HUES64 (cell line): ENCODE measurements at regions not wholly inside any gene's neighbourhood (a gene's known extent, or its start where the extent isn't known, plus 50 kb on each side); places are given as distances from the start of the nearest gene placed in this dataset.
"Not testable (repeated sequence)": the region's sequence is repeated elsewhere in the genome, so short reads cannot be mapped to it uniquely, and the experiment has no call there.

Source experiments
- H3K27ac ChIP-seq: 2 replicates; pipeline ENCODE4 v1.7.0; 2013; ENCODE audit warnings: low read depth, low read length, inconsistent platforms
- H3K27me3 ChIP-seq: 2 replicates; pipeline ENCODE4 v1.6.1; 2013; ENCODE audit warnings: mild to moderate bottlenecking, low read length; ENCODE audit not compliant: insufficient read depth
- H3K36me3 ChIP-seq: 2 replicates; pipeline ENCODE4 v1.6.1; 2013; ENCODE audit warnings: mild to moderate bottlenecking, low read length; ENCODE audit not compliant: insufficient read depth
- H3K4me1 ChIP-seq: 2 replicates; pipeline ENCODE4 v1.6.1; 2013; ENCODE audit warnings: mild to moderate bottlenecking, low read length, moderate library complexity; ENCODE audit not compliant: insufficient read depth
- H3K4me3 ChIP-seq: 2 replicates; pipeline ENCODE4 v1.5.1; 2013; ENCODE audit warnings: mild to moderate bottlenecking, low read length, moderate library complexity
- H3K9ac ChIP-seq: 2 replicates; pipeline ENCODE4 v1.6.1; 2013; ENCODE audit warnings: mild to moderate bottlenecking, low read depth, low read length
- H3K9me3 ChIP-seq: 2 replicates; pipeline ENCODE4 v1.6.1; 2013; ENCODE audit warnings: low read depth, low read length; ENCODE audit not compliant: insufficient read depth
- WGBS: fragments of 150-250, 120-280 bp; methylation state at CpG from one replicate; pipeline ENCODE4 v1.1.7; 2013; ENCODE audit warnings: missing lambda C conversion rate; 5-methylcytosine and 5-hydroxymethylcytosine counted together

GRCh38 chr14:43677581-43677980 is 829.5 kb downstream of the FSCB start:
- H3K27ac ChIP-seq = no peak overlapping the region
- no peaks in the 10 kb centered on the region for H3K4me1 ChIP-seq
- WGBS = 100% methylated on average over 1 of the region's 1 CpG
- no peak overlapping the region for H3K9ac ChIP-seq
- H3K27me3 ChIP-seq = no peaks in the 10 kb centered on the region
- H3K36me3 ChIP-seq = no peaks in the 10 kb centered on the region
- H3K4me3 ChIP-seq = no peak overlapping the region
- no peaks in the 10 kb centered on the region for H3K9me3 ChIP-seq

DNA sequence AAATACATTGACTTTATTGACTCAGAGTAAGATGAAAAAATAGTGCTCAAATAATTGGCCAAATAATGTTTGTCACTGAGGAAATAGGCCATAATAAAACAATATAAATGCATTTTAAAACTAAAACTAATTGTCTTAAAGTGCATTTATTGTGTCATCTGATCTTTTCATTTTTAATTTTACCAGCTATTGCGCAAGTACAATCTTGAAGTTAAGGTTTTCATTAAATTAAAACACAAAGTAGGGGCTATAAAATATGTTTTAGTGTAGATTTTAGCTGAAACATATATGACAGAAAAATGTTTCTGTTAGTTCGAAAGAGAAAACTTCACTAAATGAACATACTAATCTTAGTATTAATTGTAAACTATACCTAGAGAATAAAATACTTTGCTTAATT is 832.8 kb downstream of the FSCB start:
- Histone ChIP-seq H3K27me3 (no peaks in the 10 kb centered on the region), H3K9me3 (no peaks in the 10 kb centered on the region), H3K9ac (no peak overlapping the region), H3K4me1 (no peaks in the 10 kb centered on the region), H3K36me3 (no peaks in the 10 kb centered on the region), H3K4me3 (no peak overlapping the region), H3K27ac (no peak overlapping the region)
- no CpG with 5 or more reads among the region's 2 CpGs for WGBS

DNA sequence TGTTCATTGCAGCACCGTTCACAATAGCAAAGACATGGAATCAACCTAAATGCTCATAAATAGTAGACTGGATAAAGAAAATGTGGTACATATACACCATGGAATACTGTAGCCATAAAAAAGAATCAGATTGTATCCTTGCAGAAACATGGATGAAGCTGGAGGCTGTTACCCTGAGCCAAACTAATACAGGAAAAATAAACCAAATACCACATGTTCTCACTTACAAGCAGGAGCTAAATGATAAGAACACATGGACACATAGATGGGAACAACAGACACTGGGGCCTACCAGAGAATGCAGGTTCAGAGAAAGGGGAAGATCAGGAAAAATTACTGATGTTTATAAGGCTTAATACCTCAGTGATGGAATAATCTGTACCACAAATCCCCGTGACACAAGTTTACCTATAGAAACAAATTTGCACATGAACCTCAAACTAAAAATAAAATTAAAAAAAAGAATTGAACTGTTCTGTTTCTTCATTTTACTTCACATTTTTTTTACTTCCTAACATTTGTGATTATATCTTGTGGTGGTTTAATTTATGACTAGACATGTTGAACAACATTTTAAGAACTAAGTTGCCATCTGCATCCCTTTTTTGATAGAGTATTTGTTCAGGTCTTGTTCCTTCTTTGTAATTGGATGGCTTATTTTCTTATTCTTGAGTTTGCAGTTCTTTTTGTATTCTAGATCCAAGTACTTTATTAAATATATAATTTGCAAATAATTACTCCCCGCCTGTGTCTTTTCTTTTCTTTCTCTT is 835.2 kb downstream of the FSCB start:
- no peak overlapping the region for H3K4me3 ChIP-seq
- WGBS = 100% methylated on average over 1 of the region's 3 CpGs
- H3K9ac ChIP-seq = no peak overlapping the region
- H3K9me3 ChIP-seq = no peaks in the 10 kb centered on the region
- no peaks in the 10 kb centered on the region for H3K4me1 ChIP-seq
- H3K36me3 ChIP-seq = no peaks in the 10 kb centered on the region
- H3K27ac ChIP-seq = no peak overlapping the region
- no peaks in the 10 kb centered on the region for H3K27me3 ChIP-seq

DNA sequence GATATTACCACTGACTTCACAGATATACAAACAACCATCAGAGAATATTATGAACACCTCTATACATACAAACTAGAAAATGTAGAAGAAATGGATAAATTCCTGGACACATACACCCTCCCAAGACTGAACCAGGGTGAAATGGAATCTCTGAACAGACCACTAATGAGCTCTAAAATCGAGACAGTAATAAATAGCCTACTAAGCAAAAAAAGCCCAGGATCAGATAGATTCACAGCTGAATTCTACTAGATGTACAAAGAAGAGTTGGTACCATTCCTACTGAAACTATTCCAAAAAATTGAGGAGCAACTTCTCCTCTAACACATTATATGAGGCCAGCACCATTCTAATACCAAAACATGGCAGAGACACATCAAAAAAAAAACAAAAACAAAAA is 837.7 kb downstream of the FSCB start:
- no peak overlapping the region for H3K4me3 ChIP-seq
- H3K4me1 ChIP-seq = no peaks in the 10 kb centered on the region
- no peak overlapping the region for H3K9ac ChIP-seq
- H3K36me3 ChIP-seq = no peaks in the 10 kb centered on the region
- H3K27ac ChIP-seq = no peak overlapping the region
- no peaks in the 10 kb centered on the region for H3K27me3 ChIP-seq
- WGBS = 100% methylated on average over 1 of the region's 1 CpG
- no peaks in the 10 kb centered on the region for H3K9me3 ChIP-seq

- H3K9ac ChIP-seq = no peak overlapping the region
- no peaks in the 10 kb centered on the region for H3K4me1 ChIP-seq
- H3K9me3 ChIP-seq = no peaks in the 10 kb centered on the region
- H3K36me3 ChIP-seq = no peaks in the 10 kb centered on the region
- H3K4me3 ChIP-seq = no peak overlapping the region
- no peaks in the 10 kb centered on the region for H3K27me3 ChIP-seq
- WGBS = 85% methylated on average over 9 of the region's 9 CpGs
- H3K27ac ChIP-seq = no peak overlapping the region
Measured at GRCh38 chr14:43665570-43666267, 841.4 kb downstream of the FSCB start.

DNA sequence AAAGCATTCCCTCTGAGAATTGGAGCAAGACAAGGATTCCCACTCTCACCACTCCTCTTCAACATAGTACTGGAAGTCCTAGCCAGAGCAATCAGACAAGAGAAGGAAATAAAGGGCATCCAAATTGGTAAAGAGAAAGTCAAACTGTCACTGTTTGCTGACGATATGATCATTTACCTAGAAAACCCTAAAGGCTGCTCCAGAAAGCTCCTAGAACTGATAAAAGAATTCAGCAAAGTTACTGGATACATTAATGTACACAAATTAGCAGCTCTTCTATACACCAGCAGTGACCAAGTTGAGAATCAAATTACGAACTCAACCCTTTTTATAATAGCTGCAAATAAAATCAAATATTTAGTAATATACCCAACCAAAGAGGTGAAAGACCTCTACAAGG is 851.9 kb downstream of the FSCB start:
- not testable (repeated sequence) for H3K36me3 ChIP-seq, H3K4me3 ChIP-seq

GRCh38 chr14:43651896-43652295 is 855.2 kb downstream of the FSCB start:
- no peak overlapping the region for H3K27ac ChIP-seq
- H3K4me3 ChIP-seq = no peak overlapping the region
- H3K4me1 ChIP-seq = no peaks in the 10 kb centered on the region
- no peaks in the 10 kb centered on the region for H3K27me3 ChIP-seq
- WGBS = 100% methylated on average over 1 of the region's 1 CpG
- H3K9ac ChIP-seq = no peak overlapping the region
- H3K9me3 ChIP-seq = 0 out of 2 replicates have a peak, but pooled peaks cover 7% of the 10 kb centered on the region
- no peaks in the 10 kb centered on the region for H3K36me3 ChIP-seq

More for the DNA sequence above, 851.9 kb downstream of the FSCB start:
- WGBS = 93% methylated on average over 2 of the region's 2 CpGs
- not testable (repeated sequence) for H3K27ac ChIP-seq, H3K9me3 ChIP-seq, H3K27me3 ChIP-seq, H3K4me1 ChIP-seq, H3K9ac ChIP-seq

DNA sequence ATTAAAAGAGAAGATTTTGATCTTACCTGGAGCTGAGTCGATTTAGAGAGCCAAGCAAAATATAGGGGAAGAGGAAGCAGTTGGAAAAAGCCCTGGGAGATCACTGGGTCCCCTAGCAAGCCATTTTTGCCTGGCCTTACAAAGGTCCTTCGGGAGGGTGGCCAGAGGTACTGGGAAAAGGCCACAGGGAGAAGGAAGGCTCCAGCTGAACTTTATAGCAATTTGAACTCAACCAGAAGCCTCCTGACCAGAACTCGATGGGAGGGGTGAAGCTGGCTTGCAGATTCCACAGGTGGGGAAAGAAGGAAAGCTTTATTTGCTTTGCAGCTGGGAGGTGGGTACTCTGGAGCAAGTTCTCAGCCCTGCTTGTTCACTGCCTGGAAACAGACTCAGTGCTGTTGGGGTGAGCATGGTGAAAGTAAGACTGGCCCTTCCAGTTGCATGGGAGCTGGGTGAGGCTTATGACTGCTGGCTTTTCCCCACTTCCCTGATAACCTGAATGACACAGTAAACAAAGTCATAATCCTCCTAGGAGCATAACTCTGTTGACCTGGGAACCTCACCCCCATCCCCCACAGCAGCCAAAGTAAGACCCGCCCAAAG is 855.8 kb downstream of the FSCB start:
- WGBS = 88% methylated on average over 4 of the region's 4 CpGs
- no peak overlapping the region for H3K27ac ChIP-seq
- H3K36me3 ChIP-seq = no peaks in the 10 kb centered on the region
- no peak overlapping the region for H3K4me3 ChIP-seq
- H3K9ac ChIP-seq = no peak overlapping the region
- no peaks in the 10 kb centered on the region for H3K4me1 ChIP-seq
- H3K9me3 ChIP-seq = 0 out of 2 replicates have a peak, but pooled peaks cover 7% of the 10 kb centered on the region
- H3K27me3 ChIP-seq = no peaks in the 10 kb centered on the region

DNA sequence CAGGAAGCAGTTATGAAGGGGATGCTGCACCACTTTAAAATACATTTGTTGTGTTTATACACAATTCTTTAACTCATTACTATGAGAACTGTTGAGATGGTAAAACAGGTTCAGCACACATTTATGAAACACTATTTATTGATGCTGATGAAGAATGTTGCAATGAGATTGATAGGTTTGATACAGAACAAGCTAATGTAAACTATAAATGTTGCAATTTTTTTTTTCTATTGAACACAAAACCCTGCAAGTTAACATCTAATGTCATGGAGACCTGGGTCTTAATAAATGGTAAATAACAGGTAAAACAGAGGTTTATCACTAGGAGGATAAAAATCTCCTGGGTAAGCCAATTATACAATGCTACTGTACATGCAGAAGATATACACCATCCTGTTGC is 857.6 kb downstream of the FSCB start:
- Histone ChIP-seq H3K27me3 (no peaks in the 10 kb centered on the region), H3K9ac (no peak overlapping the region), H3K27ac (no peak overlapping the region), H3K4me3 (no peak overlapping the region), H3K9me3 (0 out of 2 replicates have a peak, but pooled peaks cover 7% of the 10 kb centered on the region), H3K4me1 (no peaks in the 10 kb centered on the region), H3K36me3 (no peaks in the 10 kb centered on the region)

GRCh38 chr14:43647302-43647701 is 859.8 kb downstream of the FSCB start:
- no peak overlapping the region for H3K27ac ChIP-seq
- no peaks in the 10 kb centered on the region for H3K27me3 ChIP-seq
- no peaks in the 10 kb centered on the region for H3K4me1 ChIP-seq
- H3K4me3 ChIP-seq = no peak overlapping the region
- H3K9ac ChIP-seq = no peak overlapping the region
- 70% methylated on average over 4 of the region's 4 CpGs for WGBS
- 0 out of 2 replicates have a peak, but pooled peaks cover 7% of the 10 kb centered on the region for H3K9me3 ChIP-seq
- H3K36me3 ChIP-seq = no peaks in the 10 kb centered on the region

GRCh38 chr14:43640718-43641267 is 866.3 kb downstream of the FSCB start:
- Histone ChIP-seq H3K4me1 (no peaks in the 10 kb centered on the region), H3K27ac (no peak overlapping the region), H3K9ac (no peak overlapping the region), H3K27me3 (no peaks in the 10 kb centered on the region), H3K4me3 (no peak overlapping the region), H3K36me3 (no peaks in the 10 kb centered on the region), H3K9me3 (no peaks in the 10 kb centered on the region)
- 94% methylated on average over 2 of the region's 2 CpGs for WGBS
